Stimulated activated naive CD4-positive, alpha-beta T cell (primary cell): ENCODE measurements at regions not wholly inside any gene's neighbourhood (a gene's known extent, or its start where the extent isn't known, plus 50 kb on each side); places are given as distances from the start of the nearest gene placed in this dataset.

ENCODE experiments used
- DNase-seq, 6 experiments: peaks; one replicate each; lab custom pipeline; 2025; lab: John Stamatoyannopoulos, UW

DNA sequence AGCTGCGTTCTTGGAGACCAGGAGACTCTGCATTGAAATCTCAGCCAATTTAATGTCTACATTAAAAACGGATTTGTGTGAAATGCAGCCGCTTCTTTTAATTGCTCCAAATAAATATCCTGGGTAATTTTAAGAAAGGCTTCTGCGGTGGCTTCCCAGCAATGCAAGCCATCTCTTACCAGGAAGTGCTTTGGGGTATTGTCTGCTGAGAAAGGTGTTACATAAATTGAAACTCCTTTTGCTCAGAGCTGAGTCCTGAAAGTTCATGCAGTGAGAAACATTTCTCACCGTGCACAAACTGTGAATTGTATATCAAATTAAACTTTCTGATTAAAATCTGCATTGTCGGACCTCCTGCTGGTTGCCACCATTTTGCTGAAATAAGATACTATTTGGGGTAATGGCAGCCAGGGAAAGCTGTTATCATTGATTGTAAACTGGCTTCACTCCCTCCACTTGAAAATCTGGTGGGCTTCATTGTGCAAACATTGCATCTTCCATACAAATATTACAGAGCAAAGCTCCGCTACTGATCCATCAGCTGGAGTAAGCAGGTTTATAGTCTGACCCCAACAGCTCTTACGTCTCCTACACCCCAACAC is 59.5 kb downstream of the ZIC5 start:
- DNase-seq, result no peak

GRCh38 chr13:99911069-99911964 is 60.2 kb downstream of the ZIC5 start:
- DNase-seq, result no peak

- DNase-seq, result no peak
Observed at GRCh38 chr13:99909836-99910619, 61.5 kb downstream of the ZIC5 start.

DNA sequence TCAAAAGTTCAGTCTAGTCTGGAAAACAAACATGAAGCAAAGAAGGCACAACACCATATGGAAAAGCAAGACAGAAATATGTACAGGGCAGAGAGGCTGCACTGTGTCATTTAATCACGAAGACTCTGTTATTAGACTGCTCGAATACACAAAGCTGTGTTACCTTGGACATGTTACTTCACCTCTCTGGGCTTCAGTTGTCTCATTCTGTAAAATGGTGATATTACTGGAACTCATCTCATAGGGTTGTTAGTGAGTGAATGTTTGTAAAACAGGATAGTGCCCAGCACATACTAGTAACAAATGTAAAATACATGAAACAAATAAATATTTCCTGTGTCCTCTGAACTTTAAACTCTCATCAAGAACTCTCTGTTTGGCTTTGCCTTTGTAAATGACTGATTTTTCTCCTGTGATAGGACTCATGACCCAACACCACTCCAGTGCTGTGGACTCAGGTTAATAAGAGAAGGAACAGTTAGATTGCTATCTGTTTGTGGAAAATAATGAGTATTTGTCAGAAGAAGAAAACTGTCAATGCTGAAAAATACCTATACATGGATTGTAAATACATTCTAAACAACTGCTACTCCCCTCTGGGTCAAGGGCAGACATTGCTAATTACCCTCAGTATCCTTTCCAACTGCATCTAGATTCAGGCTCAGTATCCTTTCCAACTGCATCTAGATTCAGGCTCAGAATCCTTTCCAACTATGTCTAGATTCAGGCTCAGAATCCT is 62.3 kb downstream of the ZIC5 start:
- no peak for DNase-seq

DNA sequence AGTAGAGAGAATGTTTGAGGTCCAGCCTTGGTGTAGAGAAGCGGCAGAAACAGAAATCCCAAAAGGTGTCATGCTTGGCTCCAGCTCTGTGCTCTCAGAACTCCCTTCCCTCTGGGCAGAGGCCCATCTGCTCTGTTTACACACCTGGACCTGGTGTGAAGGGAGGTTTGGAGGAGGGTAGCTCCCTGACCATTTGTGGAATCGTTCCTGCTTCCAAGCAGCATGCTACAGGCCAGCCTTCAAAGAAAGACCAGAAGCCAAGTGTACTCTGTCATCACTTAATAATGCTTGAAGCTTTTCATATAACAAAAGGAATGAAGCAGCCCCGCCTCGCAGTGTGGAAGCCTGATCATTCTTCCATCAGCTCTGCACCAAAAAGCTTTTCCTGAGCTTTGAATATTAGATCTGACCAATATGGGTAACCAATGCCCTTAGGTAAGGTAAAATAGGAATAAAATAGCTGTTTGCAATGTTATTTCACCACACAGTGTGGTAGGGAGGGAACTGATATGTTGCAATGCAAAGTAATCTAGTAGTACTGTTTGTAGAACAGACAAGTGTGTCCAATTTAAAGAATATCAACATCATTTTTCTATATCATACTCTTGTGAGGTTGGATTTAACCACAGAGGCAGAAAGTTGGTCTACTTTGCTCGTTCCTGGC is 63.3 kb downstream of the ZIC5 start:
- DNase-seq, result no peak

- DNase-seq, result no peak
Observed at GRCh38 chr13:99907627-99908026, 63.9 kb downstream of the ZIC5 start.

DNA sequence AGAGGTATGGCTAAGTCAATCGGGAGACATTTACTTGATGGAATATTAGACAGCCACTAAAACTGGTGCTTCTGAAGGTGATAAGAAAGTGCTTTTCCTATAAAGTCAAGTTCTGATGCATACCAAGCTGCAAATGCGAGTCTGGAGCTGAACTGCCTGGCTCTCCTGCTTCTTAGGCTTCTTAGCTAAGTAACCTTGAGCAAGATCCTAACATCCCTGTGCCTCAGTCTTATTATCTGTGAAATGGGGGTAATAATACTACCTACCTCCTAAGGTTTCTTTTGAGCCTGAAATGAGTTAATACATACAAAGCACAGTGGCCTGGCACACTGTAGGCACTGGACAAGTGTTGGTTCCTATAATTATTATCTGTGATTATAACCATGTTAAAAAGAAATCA is 64.5 kb downstream of the ZIC5 start:
- no peak for DNase-seq

DNA sequence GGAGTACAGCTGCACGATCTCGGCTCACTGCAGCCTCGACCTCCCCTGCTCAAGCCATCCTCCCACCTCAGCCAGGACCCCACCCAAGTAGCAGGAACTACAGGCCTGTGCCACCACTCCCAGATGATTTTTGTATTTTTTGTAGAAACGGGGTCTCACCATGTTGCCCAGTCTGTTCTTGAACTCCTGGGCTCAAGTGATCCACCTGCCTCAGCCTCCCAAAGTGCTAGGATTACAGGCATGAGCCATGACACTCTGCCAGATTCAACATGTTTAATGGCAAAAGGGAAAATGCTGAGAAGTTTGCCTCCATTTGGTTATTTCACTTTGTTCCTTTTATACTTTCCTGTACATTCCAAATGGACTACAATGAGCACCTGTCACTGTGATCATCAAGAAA is 65.8 kb downstream of the ZIC5 start:
- no peak for DNase-seq

DNA sequence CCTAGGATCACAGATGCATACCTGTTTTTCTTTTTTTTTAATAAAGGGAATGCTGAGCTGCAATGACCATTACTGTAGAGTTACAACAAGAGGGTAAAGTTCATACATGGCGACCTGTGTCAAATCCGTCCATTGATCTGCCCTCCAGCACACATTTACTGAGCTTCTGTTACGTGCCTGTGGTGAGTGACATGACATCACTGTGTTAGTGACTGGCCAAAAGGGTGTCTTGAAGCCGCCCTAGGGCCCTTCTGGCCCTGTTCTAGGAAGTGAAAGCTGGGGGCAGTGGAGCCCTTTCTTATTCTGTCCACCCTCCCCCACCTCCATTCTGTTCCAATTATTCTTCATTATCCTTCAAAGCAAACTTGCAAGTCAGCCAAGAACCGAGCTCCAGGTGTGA is 66.3 kb downstream of the ZIC5 start:
- no peak for DNase-seq

GRCh38 chr13:99903140-99903539 is 68.4 kb downstream of the ZIC5 start:
- no peak for DNase-seq

GRCh38 chr13:99902657-99903056 is 68.9 kb downstream of the ZIC5 start:
- DNase-seq, result no peak

- no peak for DNase-seq
Observed at GRCh38 chr13:99900960-99901359, 70.6 kb downstream of the ZIC5 start.

GRCh38 chr13:99898421-99898820 is 73.1 kb downstream of the ZIC5 start:
- DNase-seq, result no peak

DNA sequence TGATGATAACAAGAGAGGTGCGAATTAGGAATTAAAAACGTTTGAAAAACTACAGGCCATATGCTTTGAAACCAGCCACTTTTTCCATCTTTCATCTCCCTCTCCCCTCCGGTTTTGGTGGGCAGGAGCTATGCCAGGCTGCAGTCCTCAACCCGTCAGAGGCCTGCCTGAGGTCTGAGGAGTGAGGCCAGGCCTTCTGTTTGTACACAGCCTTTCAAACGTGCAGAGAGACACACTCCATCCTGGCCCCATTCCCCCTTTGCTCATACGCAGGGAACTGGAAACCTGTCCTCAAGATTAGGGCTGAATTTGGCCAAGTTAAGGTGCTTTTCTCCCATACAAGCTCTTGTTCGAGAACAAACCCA is 74.5 kb downstream of the ZIC5 start:
- no peak for DNase-seq

GRCh38 chr13:99896369-99897075 is 75.0 kb downstream of the ZIC5 start:
- DNase-seq, result no peak

- DNase-seq, result peak in 2 of 6 experiments; percentile 6 to 22
Observed at GRCh38 chr13:99895444-99896368, 75.9 kb downstream of the ZIC5 start.

DNA sequence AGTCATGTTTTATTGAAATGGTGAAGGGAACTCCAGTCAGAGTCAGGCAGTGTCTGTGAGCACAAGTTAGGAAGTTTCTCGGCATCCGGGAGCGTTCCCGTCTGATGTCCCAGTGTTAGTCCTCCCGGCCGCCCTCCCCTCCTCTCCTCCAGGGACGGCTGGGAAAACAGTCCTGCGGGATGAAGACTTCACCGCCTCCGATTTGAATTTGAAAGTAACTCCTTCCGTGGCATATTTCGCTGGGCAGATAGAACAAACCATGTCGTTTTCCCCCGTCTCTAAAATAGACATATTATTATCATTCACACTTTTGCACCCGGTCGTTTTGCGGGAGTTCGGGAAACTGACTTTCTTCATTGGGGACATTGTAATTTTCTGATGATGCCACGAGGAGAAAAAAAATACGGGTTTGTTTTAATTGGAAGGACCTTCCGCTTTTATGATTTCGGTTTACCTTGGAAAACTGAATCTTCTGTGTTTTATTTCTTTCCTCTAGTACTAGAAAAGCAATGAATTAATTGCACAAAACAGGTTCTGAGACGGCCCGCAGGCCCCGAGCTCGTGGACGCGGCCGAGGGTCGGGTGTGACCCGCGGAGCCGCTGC is 76.6 kb downstream of the ZIC5 start:
- DNase-seq, result peak in 1 of 6 experiments; percentile 14

- DNase-seq, result no peak
Observed at GRCh38 chr13:99894105-99894839, 77.3 kb downstream of the ZIC5 start.

DNA sequence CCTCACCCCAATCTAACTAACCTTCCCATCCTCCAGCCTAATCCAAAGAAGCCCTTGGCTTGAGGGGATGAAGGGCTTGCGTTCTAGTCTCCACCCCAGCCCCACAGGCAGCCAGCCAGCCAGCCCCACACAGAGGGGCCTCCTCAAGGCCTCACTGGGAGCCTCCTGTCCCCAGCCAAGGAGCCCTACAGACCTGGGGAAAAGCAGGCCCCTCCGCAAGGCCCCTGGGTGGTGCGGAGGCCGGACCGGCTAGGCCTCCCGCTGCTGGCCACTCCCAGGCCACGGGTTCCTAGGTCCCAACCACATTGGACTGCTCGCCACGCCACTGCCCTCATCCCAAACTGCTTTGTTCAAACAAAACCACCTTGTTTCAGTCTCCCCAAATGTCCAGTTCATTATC is 78.0 kb downstream of the ZIC5 start:
- DNase-seq, result no peak
